ENCODE measurements at regions not wholly inside any gene's neighbourhood (a gene's known extent, or its start where the extent isn't known, plus 50 kb on each side); places are given as distances from the start of the nearest gene placed in this dataset.

DNA sequence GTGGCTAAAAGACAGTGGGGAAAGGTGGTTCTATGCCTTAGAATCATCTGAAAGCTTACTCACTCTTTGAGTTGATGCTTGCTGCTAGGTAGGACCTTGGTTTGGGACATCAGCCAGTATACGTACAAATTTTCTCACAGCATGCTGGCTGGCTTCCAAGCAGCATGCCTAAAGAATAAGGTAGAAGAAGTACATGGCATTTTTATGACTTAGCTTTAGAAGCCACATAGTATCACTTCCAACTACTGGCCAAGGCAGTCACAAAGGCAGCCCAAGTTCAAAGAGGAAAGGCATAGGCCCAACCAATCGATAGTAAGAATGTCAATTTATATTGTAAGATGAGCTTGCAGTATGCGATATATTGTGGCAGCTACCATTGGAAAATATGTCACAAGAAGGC is 284.2 kb upstream of the CAND1 start:
- TF ChIP-seq CTCF (IDR thresholded peaks at IDR 0.05) (no peak), EP300 (IDR thresholded peaks at IDR 0.05) (no peak), POLR2AphosphoS5 (IDR thresholded peaks at IDR 0.05) (no peak), POLR2A (IDR thresholded peaks at IDR 0.05) (no peak)
- Histone ChIP-seq H3K27ac (no peak overlapping the region), H3K9me3 (no peaks in the 10 kb centered on the region), H3K4me3 (no peak overlapping the region), H3K27me3 (no peaks in the 10 kb centered on the region), H3K36me3 (no peaks in the 10 kb centered on the region), H3K4me1 (no peaks in the 10 kb centered on the region)
- intact Hi-C loops (cut with DNase I; ENCODE audit: low total_unique reads) = no loop called here
- WGBS, 5 donors = 68 to 73% (median 70%) methylated on average over 3 of the region's 3 CpGs
- no peak for DNase-seq

DNA sequence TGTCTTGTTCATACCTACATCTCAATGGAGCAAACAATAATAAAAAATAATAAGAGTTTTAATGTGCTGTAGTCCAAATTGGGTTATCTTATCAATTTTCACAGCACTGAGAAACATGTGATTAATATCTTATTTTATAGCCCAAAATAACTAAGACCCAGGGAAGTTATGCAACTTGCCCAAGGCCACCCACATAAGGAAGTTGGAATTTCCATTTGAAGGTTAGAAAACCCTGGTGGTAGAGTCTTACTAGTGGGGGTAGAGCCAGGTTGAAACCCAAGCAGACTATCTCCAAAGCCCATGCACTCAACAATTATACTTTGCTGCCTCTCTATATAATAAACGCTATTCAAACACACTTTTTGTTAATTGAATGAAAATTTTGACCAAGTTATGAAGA is 270.0 kb upstream of the CAND1 start:
- no peaks in the 10 kb centered on the region for H3K27me3 ChIP-seq
- H3K9me3 ChIP-seq = no peaks in the 10 kb centered on the region
- H3K27ac ChIP-seq = no peak overlapping the region
- no peak for TF ChIP-seq CTCF (IDR thresholded peaks at IDR 0.05)
- no peak for TF ChIP-seq EP300 (IDR thresholded peaks at IDR 0.05)
- no peak for TF ChIP-seq POLR2AphosphoS5 (IDR thresholded peaks at IDR 0.05)
- TF ChIP-seq POLR2A (IDR thresholded peaks at IDR 0.05) = no peak
- no peak overlapping the region for H3K4me3 ChIP-seq
- intact Hi-C loops (cut with DNase I; ENCODE audit: low total_unique reads) = no loop called here
- 74 to 95% (median 94%) methylated on average over 1 of the region's 1 CpG for WGBS, 5 donors
- DNase-seq = no peak
- H3K36me3 ChIP-seq = no peaks in the 10 kb centered on the region
- H3K4me1 ChIP-seq = peaks cover 0 to 6% (median 0%) of the 10 kb centered on the region in 4 donors

- H3K4me1 ChIP-seq = peaks cover 0 to 6% (median 0%) of the 10 kb centered on the region in 4 donors
- intact Hi-C loops (cut with DNase I; ENCODE audit: low total_unique reads) = no loop called here
- no peak overlapping the region for H3K27ac ChIP-seq
- H3K4me3 ChIP-seq = no peak overlapping the region
- no peak for DNase-seq
- WGBS, 5 donors = 45 to 71% (median 59%) methylated on average over 2 of the region's 2 CpGs
- H3K36me3 ChIP-seq = no peaks in the 10 kb centered on the region
- no peaks in the 10 kb centered on the region for H3K27me3 ChIP-seq
- TF ChIP-seq EP300 (IDR thresholded peaks at IDR 0.05) (no peak), POLR2A (IDR thresholded peaks at IDR 0.05) (no peak), POLR2AphosphoS5 (IDR thresholded peaks at IDR 0.05) (no peak), CTCF (IDR thresholded peaks at IDR 0.05) (no peak)
- no peaks in the 10 kb centered on the region for H3K9me3 ChIP-seq
Observed at GRCh38 chr12:67001251-67001650, 267.9 kb upstream of the CAND1 start.

- no peak for TF ChIP-seq POLR2AphosphoS5 (IDR thresholded peaks at IDR 0.05)
- TF ChIP-seq EP300 (IDR thresholded peaks at IDR 0.05) = no peak
- TF ChIP-seq CTCF (IDR thresholded peaks at IDR 0.05) = no peak
- no peak for TF ChIP-seq POLR2A (IDR thresholded peaks at IDR 0.05)
- no peak overlapping the region for H3K27ac ChIP-seq
- peaks cover 0 to 6% (median 0%) of the 10 kb centered on the region in 4 donors for H3K4me1 ChIP-seq
- no peaks in the 10 kb centered on the region for H3K9me3 ChIP-seq
- H3K27me3 ChIP-seq = no peaks in the 10 kb centered on the region
- H3K36me3 ChIP-seq = no peaks in the 10 kb centered on the region
- no peak overlapping the region for H3K4me3 ChIP-seq
- DNase-seq = no peak
- intact Hi-C loops (cut with DNase I; ENCODE audit: low total_unique reads) = no loop called here
- WGBS, 5 donors = 64 to 73% (median 69%) methylated on average over 2 of the region's 2 CpGs
Observed at GRCh38 chr12:67002720-67003119, 266.4 kb upstream of the CAND1 start.

Data from stomach (tissue), 8 donors.